ENCODE measurements at regions not wholly inside any gene's neighbourhood (a gene's known extent, or its start where the extent isn't known, plus 50 kb on each side); places are given as distances from the start of the nearest gene placed in this dataset.

DNA sequence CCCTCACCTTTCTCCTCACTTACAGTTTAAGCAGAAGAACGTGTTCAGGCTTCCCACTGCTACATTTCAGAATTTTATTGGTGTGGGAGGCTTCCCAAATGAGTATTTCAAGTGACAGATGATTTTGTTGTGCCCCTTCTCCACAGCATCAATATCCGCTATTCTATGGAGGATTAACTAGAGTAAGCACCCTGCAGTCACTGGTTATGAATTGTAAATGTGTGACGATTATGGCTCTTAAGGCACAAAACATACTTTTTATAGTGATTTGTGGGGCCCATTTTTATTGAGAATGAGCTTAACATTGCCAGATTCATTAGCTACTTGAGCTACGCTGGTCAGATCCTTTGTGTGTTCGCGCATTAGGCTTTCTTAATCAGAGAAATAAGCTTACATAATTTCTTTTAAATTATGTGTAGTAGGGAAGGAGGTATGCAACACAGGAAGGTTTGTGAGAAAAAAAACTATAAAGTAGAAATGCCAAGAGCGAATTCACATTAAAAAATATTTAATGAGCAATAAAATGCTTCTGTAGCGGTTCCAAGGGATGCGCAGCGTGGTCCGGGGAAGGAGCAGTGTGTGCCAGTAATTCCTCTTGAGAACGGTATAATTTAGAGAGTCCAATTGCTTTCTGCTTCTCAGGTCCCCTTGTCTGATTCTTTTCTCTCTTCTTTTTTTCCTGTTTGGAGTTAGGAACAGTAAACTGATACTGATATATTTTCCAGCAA, 2380.4 kb downstream of the MAT2B start:
- TF ChIP-seq, protein P1, sequence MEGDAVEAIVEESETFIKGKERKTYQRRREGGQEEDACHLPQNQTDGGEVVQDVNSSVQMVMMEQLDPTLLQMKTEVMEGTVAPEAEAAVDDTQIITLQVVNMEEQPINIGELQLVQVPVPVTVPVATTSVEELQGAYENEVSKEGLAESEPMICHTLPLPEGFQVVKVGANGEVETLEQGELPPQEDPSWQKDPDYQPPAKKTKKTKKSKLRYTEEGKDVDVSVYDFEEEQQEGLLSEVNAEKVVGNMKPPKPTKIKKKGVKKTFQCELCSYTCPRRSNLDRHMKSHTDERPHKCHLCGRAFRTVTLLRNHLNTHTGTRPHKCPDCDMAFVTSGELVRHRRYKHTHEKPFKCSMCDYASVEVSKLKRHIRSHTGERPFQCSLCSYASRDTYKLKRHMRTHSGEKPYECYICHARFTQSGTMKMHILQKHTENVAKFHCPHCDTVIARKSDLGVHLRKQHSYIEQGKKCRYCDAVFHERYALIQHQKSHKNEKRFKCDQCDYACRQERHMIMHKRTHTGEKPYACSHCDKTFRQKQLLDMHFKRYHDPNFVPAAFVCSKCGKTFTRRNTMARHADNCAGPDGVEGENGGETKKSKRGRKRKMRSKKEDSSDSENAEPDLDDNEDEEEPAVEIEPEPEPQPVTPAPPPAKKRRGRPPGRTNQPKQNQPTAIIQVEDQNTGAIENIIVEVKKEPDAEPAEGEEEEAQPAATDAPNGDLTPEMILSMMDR (IDR thresholded peaks at IDR 0.05; ENCODE audit: low read depth, low read length): no peak
- no peak for TF ChIP-seq POLR2A (IDR thresholded peaks at IDR 0.05; ENCODE audit: extremely low read depth, insufficient read length)
- TF ChIP-seq MAX (IDR thresholded peaks at IDR 0.05; ENCODE audit: low read depth, low read length): no peak

All from NB4 (cell line).